ENCODE measurements at regions not wholly inside any gene's neighbourhood (a gene's known extent, or its start where the extent isn't known, plus 50 kb on each side); places are given as distances from the start of the nearest gene placed in this dataset.
A peak's percentile ranks its signal among the peaks of the same experiment; 100 is the strongest.

DNA sequence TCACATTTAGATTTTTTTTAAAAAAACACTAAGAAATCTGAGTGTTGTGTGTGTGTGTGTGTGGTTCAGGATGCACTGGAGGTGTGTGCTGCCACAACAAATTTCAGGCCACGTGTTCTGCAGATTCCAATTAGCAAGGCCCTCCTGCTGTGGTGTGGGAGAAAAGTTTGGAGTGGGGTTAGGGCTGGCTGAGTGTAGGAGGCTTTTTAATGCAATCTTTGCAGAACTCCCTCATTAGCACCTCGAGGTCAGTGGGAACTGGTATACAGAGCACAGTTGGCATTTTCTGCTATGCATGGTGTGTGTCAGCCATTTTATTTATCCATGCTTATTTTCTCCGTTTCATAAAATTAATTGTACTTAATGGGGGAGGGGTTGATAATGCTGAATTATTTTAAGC is 187.6 kb downstream of the SOX4 start:
- H3K4me1 ChIP-seq (ENCODE audit: control insufficient read depth, insufficient read depth, low read length): peaks cover 5% of the 10 kb centered on the region; the same call in 1 of the 2 replicates
- 60% methylated on average over 1 of the region's 3 CpGs; no CpG with 5 or more reads in 1 of the 2 experiments for whole genome bisulfite sequencing, 2 experiments (ENCODE audit: extremely low coverage in 2 of 2, insufficient read length in 1 of 2)
- no peak overlapping the region for H2BK15ac ChIP-seq (ENCODE audit: low read depth, low read length)
- H4K8ac ChIP-seq (ENCODE audit: low read depth in 2 of 2, low read length in 2 of 2): 0 out of 4 replicates have a peak overlapping the region, but pooled peaks of 1 of the 2 experiments have one; percentile 52
- TF ChIP-seq RFX5 (IDR thresholded peaks at IDR 0.05; ENCODE audit: low read depth, low read length) (no peak), RAD21 (IDR thresholded peaks at IDR 0.05; ENCODE audit: low read length) (no peak), SMC3 (IDR thresholded peaks at IDR 0.05; ENCODE audit: low read depth, low read length) (no peak), NFE2L2 (IDR thresholded peaks at IDR 0.05; ENCODE audit: low read depth, low read length) (no peak)
- H3K23ac ChIP-seq (ENCODE audit: low read depth, low read length): peak overlapping the region; percentile 21; the same call in 1 of the 2 replicates
- no peak overlapping the region for H3K27ac ChIP-seq (ENCODE audit: insufficient read depth, low read length)
- H3K4me2 ChIP-seq (ENCODE audit: low read depth, low read length): no peak overlapping the region
- peak overlapping the region; percentile 21; the same call in 1 of the 2 replicates for H2AK5ac ChIP-seq (ENCODE audit: low read depth, low read length)
- intact Hi-C loops (cut with micrococcal nuclease) (no loop called here), dilution Hi-C loops (cut with HindIII; ENCODE audit: low sequenced_read_pairs, unreplicated experiment) (no loop called here), in situ Hi-C loops (cut with MboI; ENCODE audit: low sequenced_read_pairs) (no loop called here)
- H3K9me3 ChIP-seq (ENCODE audit: control insufficient read depth, insufficient read depth, low read length): no peaks in the 10 kb centered on the region
- H3K14ac ChIP-seq (replicated peaks; ENCODE audit: low read depth, low read length): no peak overlapping the region
- no peak overlapping the region for H2BK120ac ChIP-seq (ENCODE audit: low read depth, low read length)
- no peak overlapping the region for H4K5ac ChIP-seq (ENCODE audit: low read depth, low read length)
- ChIA-PET CTCF (no interaction called here), POLR2A (ENCODE audit: unreplicated experiment) (no interaction called here)
- H4K91ac ChIP-seq (ENCODE audit: insufficient read depth, low read depth, low read length): no peak overlapping the region
- peaks cover 2% of the 10 kb centered on the region for H3K36me3 ChIP-seq (ENCODE audit: control insufficient read depth, insufficient read depth, low read length)
- no peaks in the 10 kb centered on the region for H4K20me1 ChIP-seq (ENCODE audit: insufficient read depth, low read length)
- H3K79me1 ChIP-seq (ENCODE audit: low read depth in 1 of 2, low read length in 2 of 2): no peaks in the 10 kb centered on the region
- H2AK9ac ChIP-seq (replicated peaks; ENCODE audit: low read depth, low read length, poor library complexity): no peak overlapping the region
- H2BK20ac ChIP-seq (ENCODE audit: low read depth, low read length): no peak overlapping the region
- BruUV-seq (replicated peaks): no TSS peak
- DNase-seq (no peak), ATAC-seq (ENCODE audit: low read depth) (no peak)
- peak overlapping the region; percentile 32; the same call in 1 of the 2 replicates for H3K4ac ChIP-seq (ENCODE audit: low read depth, low read length)
- H2AFZ ChIP-seq (replicated peaks; ENCODE audit: low read length, poor library complexity): peak overlapping the region; percentile 18
- no peak overlapping the region for H3K18ac ChIP-seq (ENCODE audit: low read depth, low read length)
- no peak overlapping the region for H2BK5ac ChIP-seq (ENCODE audit: low read depth, low read length, poor library complexity, severe bottlenecking)
- no peak overlapping the region for H3K9ac ChIP-seq (ENCODE audit: low read depth, low read length)
- no peaks in the 10 kb centered on the region for H3K27me3 ChIP-seq (ENCODE audit: control insufficient read depth, insufficient read depth, low read length)
- no peak overlapping the region for H3K56ac ChIP-seq (ENCODE audit: extremely low read depth, insufficient read depth, low read length)
- H3K4me3 ChIP-seq (ENCODE audit: insufficient read depth, low read depth, low read length): no peak overlapping the region
- peaks cover 6% of the 10 kb centered on the region for H3K9me1 ChIP-seq (ENCODE audit: insufficient read depth, low read length)
